Prostate gland (tissue), 2 donors: ENCODE measurements at regions not wholly inside any gene's neighbourhood (a gene's known extent, or its start where the extent isn't known, plus 50 kb on each side); places are given as distances from the start of the nearest gene placed in this dataset.

Experiments used
- DNase-seq: peaks from one replicate; pipeline ENCODE4 v3.0.0-alpha.2; 2019; ENCODE audit warnings: low spot score
- H3K27ac ChIP-seq, 2 donors: fragments of 200-600 bp; sonication (generic); 2 replicates each; pipeline ENCODE4 v1.5.1; 2017 to 2019
- H3K27me3 ChIP-seq: fragments of 200-600 bp; sonication (generic); replicated peaks from 2 replicates; pipeline ENCODE4 v1.5.1; 2019; ENCODE audit not compliant: insufficient read depth
- H3K36me3 ChIP-seq, 2 donors: fragments of 200-600 bp; sonication (generic); 1 replicate in 1 of 2; 2 replicates in 1 of 2; pipeline versions ENCODE4 v1.5.1 to v1.8.1; 2017 to 2019
- H3K4me1 ChIP-seq: fragments of 200-600 bp; sonication (generic); replicated peaks from 2 replicates; pipeline ENCODE4 v1.5.1; 2019
- H3K4me3 ChIP-seq, 2 donors: fragments of 200-600 bp; sonication (generic); 2 replicates each; pipeline ENCODE4 v1.5.1; 2017 to 2019
- H3K9me3 ChIP-seq: fragments of 200-600 bp; sonication (generic); 2 replicates; pipeline ENCODE4 v1.5.1; 2017
- CTCF ChIP-seq, 4 experiments: fragments of 200-600 bp in 2 of 4; fragments of 450-650 bp in 2 of 4; sonication (generic) in 2 of 4; IDR thresholded peaks; 1 replicate in 3 of 4; 2 replicates in 1 of 4; pipeline ENCODE4 v1.5.1; 2016 to 2019; ENCODE audit warnings: antibody characterized with exemption in 4 of 4, mild to moderate bottlenecking in 2 of 4, moderate library complexity in 2 of 4
- POLR2A ChIP-seq: fragments of 450-650 bp; IDR thresholded peaks from one replicate; pipeline ENCODE4 v1.6.1; 2016; ENCODE audit warnings: antibody characterized with exemption, mild to moderate bottlenecking
- POLR2AphosphoS5 ChIP-seq: sonication (generic); formaldehyde crosslinking; IDR thresholded peaks from one replicate; pipeline ENCODE4 v1.6.1; 2017; ENCODE audit warnings: antibody characterized with exemption
- WGBS: methylation state at CpG from one replicate; pipeline ENCODE4 v1.1.5; 2018; 5-methylcytosine and 5-hydroxymethylcytosine counted together
- intact Hi-C: fragments of 100-400 bp; cut with DNase I; formaldehyde crosslinking; loops from one replicate; pipeline ENCODE4 v1.14.2; 2022

- TF ChIP-seq POLR2A, result no peak
- DNase-seq, result no peak
- intact Hi-C loops, result loop anchor here (2.0 to 5.0 kb wide), 4 partner anchors 40 to 205 kb away; partner anchors contain the start of gene F3
- H3K27ac ChIP-seq, result no peak overlapping the region
- H3K36me3 ChIP-seq, result no peaks in the 10 kb centered on the region
- H3K4me3 ChIP-seq, result no peak overlapping the region
- no peaks in the 10 kb centered on the region for H3K9me3 ChIP-seq
- peaks cover 2% of the 10 kb centered on the region for H3K4me1 ChIP-seq
- no peaks in the 10 kb centered on the region for H3K27me3 ChIP-seq
- 99% methylated on average over 3 of the region's 3 CpGs for WGBS
These were observed 56.1 kb upstream of the F3 start for GRCh38 chr1:94597701-94598100.

GRCh38 chr1:94596260-94596659, 54.7 kb upstream of the F3 start:
- Histone ChIP-seq H3K36me3 (no peaks in the 10 kb centered on the region), H3K9me3 (no peaks in the 10 kb centered on the region), H3K27ac (peak overlapping the region; percentile 9 to 23), H3K27me3 (no peaks in the 10 kb centered on the region), H3K4me3 (no peak overlapping the region), H3K4me1 (peaks cover 2% of the 10 kb centered on the region)
- no peak for TF ChIP-seq POLR2AphosphoS5
- no peak for TF ChIP-seq CTCF (IDR thresholded peaks at IDR 0.05)
- no peak for TF ChIP-seq POLR2A
- 96% methylated on average over 3 of the region's 3 CpGs for WGBS
- intact Hi-C loops, result loop anchor here (5.0 kb wide), 3 partner anchors 39 to 206 kb away; partner anchors contain the start of gene F3
- DNase-seq, result no peak

GRCh38 chr1:94595658-94596057, 54.1 kb upstream of the F3 start:
- DNase-seq, result peak; percentile 75
- TF ChIP-seq POLR2A, result no peak
- TF ChIP-seq CTCF (IDR thresholded peaks at IDR 0.05), result peak in 1 of 4 experiments; percentile 14
- TF ChIP-seq POLR2AphosphoS5, result peak; percentile 94
- Histone ChIP-seq H3K27ac (peak overlapping the region; percentile 3 to 35), H3K9me3 (no peaks in the 10 kb centered on the region), H3K4me1 (peaks cover 2% of the 10 kb centered on the region), H3K36me3 (no peaks in the 10 kb centered on the region), H3K27me3 (no peaks in the 10 kb centered on the region), H3K4me3 (no peak overlapping the region)
- intact Hi-C loops, result loop anchor here (5.0 kb wide), 3 partner anchors 38 to 207 kb away; partner anchors contain the start of gene F3
- WGBS, result 36% methylated on average over 5 of the region's 5 CpGs

GRCh38 chr1:94593611-94594010, 52.1 kb upstream of the F3 start:
- intact Hi-C loops, result no loop called here
- Histone ChIP-seq H3K36me3 (no peaks in the 10 kb centered on the region), H3K4me1 (peaks cover 2% of the 10 kb centered on the region), H3K9me3 (no peaks in the 10 kb centered on the region), H3K27me3 (no peaks in the 10 kb centered on the region), H3K4me3 (no peak overlapping the region), H3K27ac (no peak overlapping the region)
- no peak for DNase-seq
- WGBS, result 86% methylated on average over 8 of the region's 8 CpGs
- TF ChIP-seq POLR2A, result no peak
- no peak for TF ChIP-seq POLR2AphosphoS5
- TF ChIP-seq CTCF (IDR thresholded peaks at IDR 0.05), result no peak

GRCh38 chr1:94592571-94592920, 51.0 kb upstream of the F3 start:
- intact Hi-C loops, result no loop called here
- Histone ChIP-seq H3K4me3 (no peak overlapping the region), H3K36me3 (no peaks in the 10 kb centered on the region), H3K27me3 (no peaks in the 10 kb centered on the region), H3K4me1 (peaks cover 2% of the 10 kb centered on the region), H3K27ac (no peak overlapping the region), H3K9me3 (no peaks in the 10 kb centered on the region)
- DNase-seq, result no peak
- WGBS, result 91% methylated on average over 2 of the region's 2 CpGs
- TF ChIP-seq POLR2AphosphoS5, result no peak
- no peak for TF ChIP-seq POLR2A
- no peak for TF ChIP-seq CTCF (IDR thresholded peaks at IDR 0.05)
